ENCODE measurements at regions not wholly inside any gene's neighbourhood (a gene's known extent, or its start where the extent isn't known, plus 50 kb on each side); places are given as distances from the start of the nearest gene placed in this dataset.

GRCh38 chr7:65247491-65247890 lies 126.2 kb upstream of the ZNF92 start:
- TF ChIP-seq CTCF (IDR thresholded peaks at IDR 0.05) (no peak), EP300 (IDR thresholded peaks at IDR 0.05) (no peak), POLR2A (IDR thresholded peaks at IDR 0.05) (no peak)

Data from gastroesophageal sphincter (tissue), 3 donors.